MM.1S (cell line): ENCODE measurements at regions not wholly inside any gene's neighbourhood (a gene's known extent, or its start where the extent isn't known, plus 50 kb on each side); places are given as distances from the start of the nearest gene placed in this dataset.
"Not testable (repeated sequence)": the region's sequence is repeated elsewhere in the genome, so short reads cannot be mapped to it uniquely, and the experiment has no call there.

Experiments
- EZH2 ChIP-seq: fragments of 300-600 bp; sonication (generic); optimal IDR thresholded peaks from 2 replicates; pipeline ENCODE3; 2017; ENCODE audit warnings: low read depth, mild to moderate bottlenecking, antibody characterized with exemption, low read length, mixed read lengths
- EZH2phosphoT487 ChIP-seq: fragments of 300-600 bp; sonication (generic); IDR thresholded peaks from 2 replicates; pipeline ENCODE4 v1.6.1; 2018; ENCODE audit warnings: antibody characterized with exemption, low read length
- TF ChIP-seq, protein P1 (sequence below): fragments of 300-600 bp; sonication (generic); IDR thresholded peaks from 2 replicates; pipeline ENCODE4 v1.5.1; 2016; ENCODE audit warnings: antibody characterized with exemption, low read length, mixed read lengths

DNA sequence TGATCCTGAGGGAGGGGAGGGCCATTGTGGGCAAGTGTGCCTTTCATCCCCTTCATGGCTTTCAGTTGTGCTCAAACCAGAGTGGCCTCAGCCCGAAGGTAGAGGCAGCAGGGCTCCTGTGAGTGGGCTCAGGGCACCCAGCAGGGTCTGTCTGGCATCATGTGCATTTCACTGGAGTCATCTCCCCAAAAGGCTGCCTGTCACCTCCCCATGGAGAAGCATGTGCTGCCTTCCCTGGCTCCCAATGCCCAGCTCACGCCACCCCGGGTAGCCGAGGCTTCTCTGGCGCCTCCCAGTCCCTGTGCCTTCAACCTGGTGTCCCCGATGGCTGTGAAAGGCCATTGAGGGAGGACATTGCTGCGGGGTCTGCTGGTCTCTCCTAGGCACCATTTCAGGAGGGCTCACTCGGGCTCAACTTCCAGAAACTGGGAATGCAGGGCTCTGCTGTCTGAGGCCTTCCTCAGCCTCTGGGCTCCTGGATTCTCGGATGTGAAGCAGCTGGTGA, 213.9 kb downstream of the BANP start:
- TF ChIP-seq, protein P1, sequence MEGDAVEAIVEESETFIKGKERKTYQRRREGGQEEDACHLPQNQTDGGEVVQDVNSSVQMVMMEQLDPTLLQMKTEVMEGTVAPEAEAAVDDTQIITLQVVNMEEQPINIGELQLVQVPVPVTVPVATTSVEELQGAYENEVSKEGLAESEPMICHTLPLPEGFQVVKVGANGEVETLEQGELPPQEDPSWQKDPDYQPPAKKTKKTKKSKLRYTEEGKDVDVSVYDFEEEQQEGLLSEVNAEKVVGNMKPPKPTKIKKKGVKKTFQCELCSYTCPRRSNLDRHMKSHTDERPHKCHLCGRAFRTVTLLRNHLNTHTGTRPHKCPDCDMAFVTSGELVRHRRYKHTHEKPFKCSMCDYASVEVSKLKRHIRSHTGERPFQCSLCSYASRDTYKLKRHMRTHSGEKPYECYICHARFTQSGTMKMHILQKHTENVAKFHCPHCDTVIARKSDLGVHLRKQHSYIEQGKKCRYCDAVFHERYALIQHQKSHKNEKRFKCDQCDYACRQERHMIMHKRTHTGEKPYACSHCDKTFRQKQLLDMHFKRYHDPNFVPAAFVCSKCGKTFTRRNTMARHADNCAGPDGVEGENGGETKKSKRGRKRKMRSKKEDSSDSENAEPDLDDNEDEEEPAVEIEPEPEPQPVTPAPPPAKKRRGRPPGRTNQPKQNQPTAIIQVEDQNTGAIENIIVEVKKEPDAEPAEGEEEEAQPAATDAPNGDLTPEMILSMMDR: not testable (repeated sequence)
- not testable (repeated sequence) for TF ChIP-seq EZH2phosphoT487, EZH2
